SU-DHL-6 (cell line): ENCODE measurements at regions not wholly inside any gene's neighbourhood (a gene's known extent, or its start where the extent isn't known, plus 50 kb on each side); places are given as distances from the start of the nearest gene placed in this dataset.
"Not testable (repeated sequence)": the region's sequence is repeated elsewhere in the genome, so short reads cannot be mapped to it uniquely, and the experiment has no call there.

ENCODE experiments used
- H2AFZ ChIP-seq: fragments of 200-600 bp; sonication (generic); 2 replicates; pipeline ENCODE4 v1.6.1; 2014; ENCODE audit warnings: low read depth, mild to moderate bottlenecking, moderate library complexity, mixed read lengths, antibody characterized with exemption, low read length; ENCODE audit not compliant: severe bottlenecking
- H3F3A ChIP-seq: fragments of 200-600 bp; shearing (Covaris generic); 2 replicates; pipeline ENCODE4 v1.6.0; 2016; ENCODE audit warnings: antibody characterized with exemption, mild to moderate bottlenecking; ENCODE audit not compliant: insufficient read depth
- H3K27ac ChIP-seq: fragments of 200-600 bp; sonication (generic); 2 replicates; pipeline ENCODE4 v1.5.1; 2016; ENCODE audit warnings: low read depth, mild to moderate bottlenecking, low read length, moderate library complexity, mixed read lengths
- H3K27me3 ChIP-seq: fragments of 200-600 bp; sonication (generic), shearing (Covaris generic); 2 replicates; pipeline ENCODE4 v1.6.0; 2014; ENCODE audit warnings: mild to moderate bottlenecking, low read length
- H3K36me3 ChIP-seq: fragments of 200-600 bp; sonication (generic); 2 replicates; pipeline ENCODE4 v1.6.1; 2014; ENCODE audit warnings: mild to moderate bottlenecking, low read length, mixed read lengths
- H3K4me2 ChIP-seq: fragments of 300-600, 200-600 bp; shearing (Covaris generic), sonication (generic); 2 replicates; pipeline ENCODE4 v1.6.0; 2014; ENCODE audit warnings: low read length, low read depth, mild to moderate bottlenecking; ENCODE audit not compliant: poor library complexity, severe bottlenecking
- H3K4me3 ChIP-seq: fragments of 200-600 bp; sonication (generic); 2 replicates; pipeline ENCODE4 v1.5.1; 2014; ENCODE audit warnings: antibody characterized with exemption, low read length, mild to moderate bottlenecking, mixed read lengths; ENCODE audit not compliant: insufficient read depth, poor library complexity, severe bottlenecking
- H3K79me2 ChIP-seq: fragments of 200-600 bp; sonication (generic); 2 replicates; pipeline ENCODE4 v1.6.1; 2014; ENCODE audit warnings: mild to moderate bottlenecking, low read length, moderate library complexity; ENCODE audit not compliant: insufficient read depth
- H3K9ac ChIP-seq: fragments of 200-600 bp; sonication (generic); 2 replicates; pipeline ENCODE4 v1.7.0; 2014; ENCODE audit warnings: mild to moderate bottlenecking, low read length
- H3K9me2 ChIP-seq: fragments of 200-600 bp; sonication (generic); replicated peaks from 2 replicates; pipeline ENCODE4 v1.6.1; 2014; ENCODE audit warnings: low read length; ENCODE audit not compliant: insufficient read depth
- H3K9me3 ChIP-seq: fragments of 200-600 bp; sonication (generic); 2 replicates; pipeline ENCODE4 v1.6.1; 2014; ENCODE audit warnings: low read length, mixed read lengths; ENCODE audit not compliant: insufficient read depth
- H4K20me1 ChIP-seq: fragments of 200-600 bp; sonication (generic); 2 replicates; pipeline ENCODE4 v1.6.1; 2014; ENCODE audit warnings: low read depth, mild to moderate bottlenecking, antibody characterized with exemption, low read length, moderate library complexity, mixed read lengths
- EZH2phosphoT487 ChIP-seq: fragments of 200-600 bp; sonication (generic), shearing (Covaris generic); conservative IDR thresholded peaks from 2 replicates; pipeline ENCODE4 v1.6.1; 2018; ENCODE audit warnings: mild to moderate bottlenecking, antibody characterized with exemption, low read length, moderate library complexity, mixed read lengths
- TF ChIP-seq, protein P1 (sequence below): fragments of 200-600 bp; sonication (generic); IDR thresholded peaks from one replicate; pipeline ENCODE4 v1.5.1; 2017; ENCODE audit warnings: antibody characterized with exemption, mild to moderate bottlenecking, low read length, moderate library complexity; ENCODE audit not compliant: insufficient read depth, poor library complexity, severe bottlenecking

DNA sequence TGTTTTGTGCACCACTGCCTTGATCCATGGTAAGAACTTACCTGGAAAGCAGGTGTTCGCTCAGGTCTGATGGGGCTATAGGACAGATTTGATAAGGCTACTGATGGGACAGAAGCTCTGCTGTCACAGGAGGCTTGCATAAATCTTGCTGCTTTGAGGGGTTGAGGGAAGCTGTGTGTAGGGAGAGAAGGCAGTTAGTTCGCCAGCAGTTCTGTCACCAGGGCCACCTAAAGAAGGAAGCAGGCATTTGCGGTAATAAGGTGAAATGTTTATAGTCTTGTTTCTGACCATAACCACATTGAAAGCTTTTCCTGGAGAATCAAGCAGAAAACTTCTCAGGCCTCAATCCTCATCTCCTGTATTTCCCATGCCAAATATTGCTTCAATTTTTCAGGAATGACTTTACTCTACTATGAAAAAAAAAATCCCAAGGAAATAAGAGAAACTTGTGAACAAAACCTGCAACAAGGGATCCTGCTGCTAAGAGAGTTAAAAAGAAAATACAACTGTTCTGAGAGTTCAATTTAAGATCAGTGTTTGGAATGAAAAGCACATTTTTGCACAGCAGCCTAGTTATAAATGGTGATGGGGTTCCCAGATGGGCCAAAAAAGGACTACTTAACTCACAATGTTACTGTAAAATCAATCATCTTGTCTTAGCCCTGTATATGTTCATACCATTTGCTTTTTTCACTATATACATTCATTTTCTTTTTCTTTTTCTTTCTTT lies 122.0 kb upstream of the RANBP3L start:
- no peak overlapping the region for H3K27ac ChIP-seq

DNA sequence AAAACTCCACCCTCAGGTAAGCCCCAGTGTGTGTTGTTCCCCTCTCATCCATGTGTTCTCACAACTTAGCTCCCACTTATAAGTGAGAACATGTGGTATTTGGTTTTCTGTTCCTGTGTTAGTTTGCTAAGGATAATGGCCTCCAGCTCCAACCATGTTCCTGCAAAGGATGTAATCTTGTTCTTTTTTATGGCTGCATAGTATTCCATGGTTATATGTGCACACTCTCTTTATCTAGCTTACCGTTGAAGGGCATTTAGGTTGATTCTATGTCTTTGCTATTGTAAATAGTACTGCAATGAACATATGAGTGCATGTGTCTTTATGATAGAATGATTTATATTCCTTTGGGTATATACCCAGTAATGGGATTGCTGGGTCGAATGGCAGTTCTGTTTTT lies 124.4 kb upstream of the RANBP3L start:
- not testable (repeated sequence) for H3K27me3 ChIP-seq, H3K9ac ChIP-seq, H3K9me2 ChIP-seq, H3K36me3 ChIP-seq, H2AFZ ChIP-seq, H3K4me2 ChIP-seq, H3K79me2 ChIP-seq, H3F3A ChIP-seq, H3K4me3 ChIP-seq, H4K20me1 ChIP-seq, H3K27ac ChIP-seq, H3K9me3 ChIP-seq

More for the DNA sequence above, 122.0 kb upstream of the RANBP3L start:
- TF ChIP-seq, protein P1, sequence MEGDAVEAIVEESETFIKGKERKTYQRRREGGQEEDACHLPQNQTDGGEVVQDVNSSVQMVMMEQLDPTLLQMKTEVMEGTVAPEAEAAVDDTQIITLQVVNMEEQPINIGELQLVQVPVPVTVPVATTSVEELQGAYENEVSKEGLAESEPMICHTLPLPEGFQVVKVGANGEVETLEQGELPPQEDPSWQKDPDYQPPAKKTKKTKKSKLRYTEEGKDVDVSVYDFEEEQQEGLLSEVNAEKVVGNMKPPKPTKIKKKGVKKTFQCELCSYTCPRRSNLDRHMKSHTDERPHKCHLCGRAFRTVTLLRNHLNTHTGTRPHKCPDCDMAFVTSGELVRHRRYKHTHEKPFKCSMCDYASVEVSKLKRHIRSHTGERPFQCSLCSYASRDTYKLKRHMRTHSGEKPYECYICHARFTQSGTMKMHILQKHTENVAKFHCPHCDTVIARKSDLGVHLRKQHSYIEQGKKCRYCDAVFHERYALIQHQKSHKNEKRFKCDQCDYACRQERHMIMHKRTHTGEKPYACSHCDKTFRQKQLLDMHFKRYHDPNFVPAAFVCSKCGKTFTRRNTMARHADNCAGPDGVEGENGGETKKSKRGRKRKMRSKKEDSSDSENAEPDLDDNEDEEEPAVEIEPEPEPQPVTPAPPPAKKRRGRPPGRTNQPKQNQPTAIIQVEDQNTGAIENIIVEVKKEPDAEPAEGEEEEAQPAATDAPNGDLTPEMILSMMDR: no peak
- TF ChIP-seq EZH2phosphoT487: no peak
- no peaks in the 10 kb centered on the region for H3K9me2 ChIP-seq
- no peak overlapping the region for H2AFZ ChIP-seq
- no peaks in the 10 kb centered on the region for H3K9me3 ChIP-seq
- H3K27me3 ChIP-seq: no peaks in the 10 kb centered on the region
- no peak overlapping the region for H3K4me3 ChIP-seq
- no peaks in the 10 kb centered on the region for H3K79me2 ChIP-seq
- no peaks in the 10 kb centered on the region for H4K20me1 ChIP-seq
- H3K4me2 ChIP-seq: no peak overlapping the region
- H3K9ac ChIP-seq: no peak overlapping the region
- H3F3A ChIP-seq: no peaks in the 10 kb centered on the region
- no peaks in the 10 kb centered on the region for H3K36me3 ChIP-seq

DNA sequence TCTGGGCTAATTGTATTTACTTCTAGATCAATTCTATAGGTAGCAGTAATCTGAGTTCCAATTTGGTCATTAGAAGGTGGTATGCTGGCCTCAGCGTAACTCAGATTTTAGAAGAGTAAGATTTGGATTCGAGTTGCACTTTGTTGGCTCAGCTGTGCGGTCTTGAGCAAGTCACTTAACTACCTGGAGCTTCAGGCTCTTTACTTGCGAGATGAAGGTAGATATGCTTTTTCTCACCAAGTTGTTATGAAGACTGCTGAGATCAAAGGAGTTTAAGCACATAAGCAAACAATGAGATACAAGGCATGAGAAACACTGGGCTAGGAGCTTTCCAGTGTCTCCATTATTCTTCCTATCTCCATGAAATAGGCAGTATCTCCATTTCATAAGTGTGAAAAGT lies 133.8 kb upstream of the RANBP3L start:
- Histone ChIP-seq H3K27ac (no peak overlapping the region), H3K79me2 (no peaks in the 10 kb centered on the region), H3K36me3 (no peaks in the 10 kb centered on the region), H3K9me3 (no peaks in the 10 kb centered on the region), H2AFZ (no peak overlapping the region), H3F3A (no peaks in the 10 kb centered on the region), H3K4me3 (no peak overlapping the region), H4K20me1 (no peaks in the 10 kb centered on the region), H3K4me2 (no peak overlapping the region), H3K9ac (no peak overlapping the region), H3K27me3 (no peaks in the 10 kb centered on the region), H3K9me2 (no peaks in the 10 kb centered on the region)
- no peak for TF ChIP-seq EZH2phosphoT487
- TF ChIP-seq, protein P1: no peak

DNA sequence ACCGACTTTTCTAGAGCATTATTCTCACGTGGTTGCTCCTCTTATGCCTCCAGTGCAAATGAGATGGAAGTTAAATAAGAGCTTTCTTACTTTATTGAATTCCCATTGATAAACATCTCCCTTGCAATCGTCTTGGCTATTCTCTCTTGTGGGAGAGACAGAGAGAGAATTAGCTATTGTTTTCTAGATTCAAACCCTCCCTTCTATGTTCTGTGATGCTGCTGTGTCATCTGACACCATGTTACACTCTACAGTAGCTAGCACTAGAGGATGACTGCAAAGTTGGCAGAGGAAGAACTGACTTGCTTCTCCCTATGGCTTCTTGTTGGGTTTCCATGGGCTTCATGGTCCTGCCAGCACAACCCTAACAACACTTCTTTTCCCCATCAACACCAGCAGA lies 134.6 kb upstream of the RANBP3L start:
- Histone ChIP-seq H3K4me2 (no peak overlapping the region), H3K9me3 (no peaks in the 10 kb centered on the region), H3K4me3 (no peak overlapping the region), H3F3A (no peaks in the 10 kb centered on the region), H3K9ac (no peak overlapping the region), H4K20me1 (no peaks in the 10 kb centered on the region), H3K27me3 (no peaks in the 10 kb centered on the region), H3K27ac (no peak overlapping the region), H2AFZ (no peak overlapping the region), H3K9me2 (no peaks in the 10 kb centered on the region), H3K36me3 (no peaks in the 10 kb centered on the region), H3K79me2 (no peaks in the 10 kb centered on the region)
- no peak for TF ChIP-seq EZH2phosphoT487
- TF ChIP-seq, protein P1: no peak
